ENCODE measurements at regions not wholly inside any gene's neighbourhood (a gene's known extent, or its start where the extent isn't known, plus 50 kb on each side); places are given as distances from the start of the nearest gene placed in this dataset.

- Mint-ChIP-seq H3K36me3 (ENCODE audit: low read depth) (peaks cover 2% of the 10 kb centered on the region), H3K9me3 (peaks cover under 1% of the 10 kb centered on the region), H3K4me1 (no peaks in the 10 kb centered on the region), H3K27ac (no peak overlapping the region), H3K27me3 (ENCODE audit: insufficient read depth) (no peaks in the 10 kb centered on the region), H3K4me3 (no peak overlapping the region)
- no peaks in the 10 kb centered on the region for H3K36me3 ChIP-seq (ENCODE audit: control insufficient read depth, insufficient read depth, low read length)
- H3K27me3 ChIP-seq (ENCODE audit: control insufficient read depth, insufficient read depth, low read length, poor library complexity, severe bottlenecking), result no peaks in the 10 kb centered on the region
- H3K9ac ChIP-seq (ENCODE audit: extremely low read depth, low read length, poor library complexity, severe bottlenecking), result no peak overlapping the region
- H3K4me1 ChIP-seq (ENCODE audit: control insufficient read depth, insufficient read depth, low read length), result no peaks in the 10 kb centered on the region
- TF ChIP-seq CTCF (conservative IDR thresholded peaks at IDR 0.05), result no peak
- H3K27ac ChIP-seq (ENCODE audit: low read depth, low read length), result no peak overlapping the region
- H3K9me3 ChIP-seq (ENCODE audit: control insufficient read depth, low read length), result no peaks in the 10 kb centered on the region
- DNase-seq, result no peak
- WGBS, 2 experiments (ENCODE audit: insufficient coverage in 1 of 2, insufficient read length in 1 of 2), result 53 to 74% methylated on average over 3 to 6 of the region's 7 CpGs
- H3K4me3 ChIP-seq (ENCODE audit: low read length), result no peak overlapping the region
These were observed 1084.9 kb downstream of the RPA4 start for GRCh38 chrX:97968376-97969163.

GRCh38 chrX:97984641-97985040 lies 1100.9 kb downstream of the RPA4 start:
- Histone ChIP-seq H3K27me3 (ENCODE audit: control insufficient read depth, insufficient read depth, low read length, poor library complexity, severe bottlenecking) (no peaks in the 10 kb centered on the region), H3K4me1 (ENCODE audit: control insufficient read depth, insufficient read depth, low read length) (no peaks in the 10 kb centered on the region), H3K36me3 (ENCODE audit: control insufficient read depth, insufficient read depth, low read length) (no peaks in the 10 kb centered on the region), H3K27ac (ENCODE audit: low read depth, low read length) (no peak overlapping the region), H3K4me3 (ENCODE audit: low read length) (no peak overlapping the region), H3K9me3 (ENCODE audit: control insufficient read depth, low read length) (no peaks in the 10 kb centered on the region), H3K9ac (ENCODE audit: extremely low read depth, low read length, poor library complexity, severe bottlenecking) (no peak overlapping the region)
- TF ChIP-seq CTCF (conservative IDR thresholded peaks at IDR 0.05), result no peak
- peak overlapping the region; percentile 32 for H3K27ac Mint-ChIP-seq
- WGBS, 2 experiments (ENCODE audit: insufficient coverage in 1 of 2, insufficient read length in 1 of 2), result 75% methylated on average over 4 of the region's 4 CpGs; no CpG with 5 or more reads in 1 of the 2 experiments
- DNase-seq, result peak; percentile 63
- H3K9me3 Mint-ChIP-seq, result no peaks in the 10 kb centered on the region
- no peaks in the 10 kb centered on the region for H3K36me3 Mint-ChIP-seq (ENCODE audit: low read depth)
- H3K4me3 Mint-ChIP-seq, result no peak overlapping the region
- H3K4me1 Mint-ChIP-seq, result peaks cover 30% of the 10 kb centered on the region
- no peaks in the 10 kb centered on the region for H3K27me3 Mint-ChIP-seq (ENCODE audit: insufficient read depth)

- peaks cover 2% of the 10 kb centered on the region for H3K9me3 Mint-ChIP-seq
- H3K27ac ChIP-seq (ENCODE audit: low read depth, low read length), result no peak overlapping the region
- no peak overlapping the region for H3K4me3 Mint-ChIP-seq
- TF ChIP-seq CTCF (conservative IDR thresholded peaks at IDR 0.05), result no peak
- H3K9me3 ChIP-seq (ENCODE audit: control insufficient read depth, low read length), result no peaks in the 10 kb centered on the region
- H3K4me1 Mint-ChIP-seq, result peaks cover 30% of the 10 kb centered on the region
- no peaks in the 10 kb centered on the region for H3K36me3 Mint-ChIP-seq (ENCODE audit: low read depth)
- WGBS, 2 experiments (ENCODE audit: insufficient coverage in 1 of 2, insufficient read length in 1 of 2), result 47 to 88% methylated on average over 2 to 4 of the region's 4 CpGs
- no peak overlapping the region for H3K9ac ChIP-seq (ENCODE audit: extremely low read depth, low read length, poor library complexity, severe bottlenecking)
- H3K4me1 ChIP-seq (ENCODE audit: control insufficient read depth, insufficient read depth, low read length), result no peaks in the 10 kb centered on the region
- H3K4me3 ChIP-seq (ENCODE audit: low read length), result no peak overlapping the region
- no peak for DNase-seq
- H3K27ac Mint-ChIP-seq, result peak overlapping the region; percentile 32
- H3K27me3 Mint-ChIP-seq (ENCODE audit: insufficient read depth), result no peaks in the 10 kb centered on the region
- H3K27me3 ChIP-seq (ENCODE audit: control insufficient read depth, insufficient read depth, low read length, poor library complexity, severe bottlenecking), result no peaks in the 10 kb centered on the region
- H3K36me3 ChIP-seq (ENCODE audit: control insufficient read depth, insufficient read depth, low read length), result no peaks in the 10 kb centered on the region
These were observed 1101.4 kb downstream of the RPA4 start for GRCh38 chrX:97985096-97985495.

All from endodermal cell (in vitro differentiated cells).